T-helper 1 cell treated with Interleukin-12 subunit alpha and Interleukin-12 subunit beta and Interleukin-4 antibody, amounts not matched to agents 30 ng/mL and 1 ng/mL, for 36 hours (primary cell): ENCODE measurements at regions not wholly inside any gene's neighbourhood (a gene's known extent, or its start where the extent isn't known, plus 50 kb on each side); places are given as distances from the start of the nearest gene placed in this dataset.
"Not testable (repeated sequence)": the region's sequence is repeated elsewhere in the genome, so short reads cannot be mapped to it uniquely, and the experiment has no call there.

Experiments
- intact Hi-C: fragments of 100-400 bp; cut with micrococcal nuclease; formaldehyde crosslinking; loops from one replicate; pipeline ENCODE4 v1.15.1; 2024

GRCh38 chr13:81211713-81212112 lies 870.8 kb upstream of the SPRY2 start:
- intact Hi-C loops: no loop called here

DNA sequence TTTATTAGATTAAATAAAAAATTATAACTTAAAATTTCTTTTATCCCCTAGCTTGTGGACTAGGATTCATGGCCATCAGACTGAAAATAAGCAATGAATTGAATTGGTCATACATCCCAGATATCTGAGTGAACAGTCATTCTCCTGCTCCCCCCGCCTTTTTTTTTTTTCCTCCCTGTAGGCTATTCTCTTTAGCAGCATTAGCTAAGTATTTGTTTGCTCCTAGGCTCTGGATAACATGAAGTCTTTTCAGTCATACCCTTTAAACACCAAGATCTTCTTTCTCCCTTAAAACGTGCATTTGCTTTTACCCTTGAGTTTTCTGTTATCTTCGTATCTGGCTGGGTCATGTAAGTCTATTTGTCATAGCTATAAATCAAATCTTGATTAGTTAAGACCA lies 866.7 kb upstream of the SPRY2 start:
- intact Hi-C loops: no loop called here

DNA sequence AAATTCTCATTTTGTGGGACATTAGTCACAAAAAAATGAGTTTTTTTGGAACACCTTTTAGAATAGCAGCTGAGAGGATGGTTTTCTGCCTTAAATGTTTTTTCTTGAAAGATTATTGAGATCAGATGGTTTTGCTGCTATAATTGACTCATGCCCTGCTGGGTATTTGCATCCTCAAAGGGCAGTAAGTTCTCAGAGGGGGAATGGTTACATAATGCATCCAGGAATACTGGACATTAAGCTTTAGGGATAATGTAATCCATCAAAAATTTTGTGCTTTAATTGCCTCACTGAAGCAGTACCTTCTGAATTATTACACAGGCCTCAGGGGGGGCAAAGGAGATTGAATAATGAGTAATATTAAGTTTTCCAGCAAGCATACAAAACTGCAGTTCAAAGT lies 866.3 kb upstream of the SPRY2 start:
- intact Hi-C loops: no loop called here

GRCh38 chr13:81203783-81204182 lies 862.9 kb upstream of the SPRY2 start:
- intact Hi-C loops: no loop called here

DNA sequence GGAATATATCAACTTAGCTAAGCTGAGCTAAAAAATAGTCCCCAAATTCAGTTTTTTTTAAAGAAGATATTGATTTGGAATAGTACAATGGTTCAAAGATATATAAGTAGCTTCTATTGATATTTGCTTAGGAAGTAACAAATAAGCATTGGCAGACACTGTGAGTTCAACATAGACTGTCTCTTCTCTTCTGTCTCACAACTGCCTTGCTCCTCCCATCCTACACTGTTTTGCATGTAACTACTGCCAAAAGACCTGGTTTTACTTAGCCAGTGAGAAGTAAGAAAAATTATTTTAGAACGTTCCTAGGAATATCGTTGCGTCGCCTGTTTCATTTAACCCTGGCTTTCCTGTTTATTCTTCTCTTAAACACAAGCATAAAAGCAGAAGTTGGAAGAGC lies 859.0 kb upstream of the SPRY2 start:
- intact Hi-C loops: no loop called here

- intact Hi-C loops: no loop called here
Observed at GRCh38 chr13:81197966-81198365, 857.0 kb upstream of the SPRY2 start.

GRCh38 chr13:81197483-81197882 lies 856.6 kb upstream of the SPRY2 start:
- intact Hi-C loops: no loop called here

GRCh38 chr13:81194362-81194761 lies 853.4 kb upstream of the SPRY2 start:
- intact Hi-C loops: no loop called here

DNA sequence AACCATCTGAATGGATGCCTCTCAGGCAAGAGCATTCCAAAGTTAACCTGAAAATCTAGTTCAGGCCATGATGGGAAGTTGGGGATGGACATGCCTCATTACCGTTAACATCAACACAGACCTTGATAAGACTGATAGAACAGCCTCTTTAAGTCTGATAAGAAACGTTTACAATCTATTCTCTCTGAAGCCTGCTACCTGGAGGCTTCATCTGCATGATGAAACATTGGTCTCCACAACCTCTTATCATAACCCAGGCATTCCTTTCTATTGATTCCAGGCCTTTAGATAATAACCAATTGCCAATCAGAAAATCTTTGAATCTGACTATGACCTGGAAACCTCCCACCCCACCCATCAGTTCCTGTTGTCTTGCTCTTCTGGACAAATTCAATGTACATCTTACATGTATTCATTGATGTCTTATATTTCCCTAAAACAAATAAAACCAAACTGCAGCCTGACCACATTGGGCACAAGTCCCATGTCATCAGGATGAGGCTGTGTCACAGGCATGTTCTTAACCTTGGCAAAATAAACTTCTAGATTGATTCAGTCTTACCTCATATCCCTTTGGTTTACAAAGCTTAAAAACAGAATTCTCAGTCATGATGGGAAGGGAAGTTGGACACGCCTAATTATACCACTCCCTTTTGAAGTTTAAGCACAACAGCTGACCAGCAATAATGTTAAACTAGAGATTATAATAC lies 843.8 kb upstream of the SPRY2 start:
- intact Hi-C loops: no loop called here

GRCh38 chr13:81172603-81173002 lies 831.7 kb upstream of the SPRY2 start:
- intact Hi-C loops: no loop called here

- intact Hi-C loops: loop anchor here (2.0 kb wide), 1 partner anchor 1160 kb away; no protein-coding TSS in a partner anchor
Observed at GRCh38 chr13:81171065-81171647, 830.2 kb upstream of the SPRY2 start.

DNA sequence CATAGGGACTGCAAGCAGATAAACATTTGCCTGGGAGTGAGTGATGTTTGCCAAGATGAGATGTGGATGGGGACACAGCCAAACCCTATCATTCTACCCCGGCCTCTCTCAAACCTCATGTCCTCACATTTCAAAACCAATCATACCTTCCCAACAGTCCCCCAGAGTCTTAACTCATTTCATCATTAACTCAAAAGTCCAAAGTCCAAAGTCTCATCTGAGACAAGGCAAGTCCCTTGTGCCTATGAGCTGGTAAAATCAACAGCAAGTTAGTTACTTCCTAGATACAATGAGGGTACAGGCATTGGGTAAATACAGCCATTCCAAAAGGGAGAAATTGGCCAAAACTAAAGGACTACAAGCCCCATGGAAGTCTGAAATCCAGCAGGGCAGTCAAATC lies 822.9 kb upstream of the SPRY2 start:
- intact Hi-C loops: not testable (repeated sequence)

DNA sequence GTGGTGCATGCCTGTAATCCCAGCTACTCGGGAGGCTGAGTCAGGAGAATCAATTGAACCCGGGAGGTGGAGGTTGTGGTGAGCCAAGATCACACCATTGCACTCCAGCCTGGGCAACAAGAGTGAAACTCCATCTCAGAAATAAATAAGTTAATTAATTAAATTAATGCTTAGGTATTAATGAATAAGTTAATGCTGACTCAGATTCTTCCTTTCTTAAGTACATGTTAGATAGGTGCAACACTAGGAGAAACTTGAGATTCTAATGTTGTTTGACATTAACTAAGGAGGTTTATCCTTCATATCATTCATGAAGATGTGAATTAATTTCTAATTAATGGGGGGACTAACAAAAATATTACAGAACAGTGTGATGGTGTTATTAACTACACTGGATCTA lies 812.6 kb upstream of the SPRY2 start:
- intact Hi-C loops: no loop called here

DNA sequence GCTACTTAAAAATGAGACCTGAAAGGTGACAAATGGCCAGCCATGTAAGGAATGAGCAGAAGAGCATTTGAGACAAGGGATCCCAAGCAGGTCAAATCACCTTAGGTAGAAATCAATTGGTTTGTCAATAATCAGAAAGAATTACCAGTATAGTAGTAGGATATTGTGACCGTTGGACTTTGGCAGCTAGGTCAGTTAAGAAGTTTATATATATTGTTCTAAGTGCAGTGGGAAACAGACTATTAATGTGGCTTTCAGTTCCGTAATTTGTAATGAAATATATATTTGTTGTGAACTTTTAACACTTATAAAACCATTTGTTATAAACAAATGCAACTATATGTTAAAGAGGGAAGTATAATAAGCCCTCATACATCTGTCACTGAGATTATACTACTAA lies 807.9 kb upstream of the SPRY2 start:
- intact Hi-C loops: no loop called here

- intact Hi-C loops: not testable (repeated sequence)
Observed at GRCh38 chr13:81146576-81146975, 805.6 kb upstream of the SPRY2 start.

DNA sequence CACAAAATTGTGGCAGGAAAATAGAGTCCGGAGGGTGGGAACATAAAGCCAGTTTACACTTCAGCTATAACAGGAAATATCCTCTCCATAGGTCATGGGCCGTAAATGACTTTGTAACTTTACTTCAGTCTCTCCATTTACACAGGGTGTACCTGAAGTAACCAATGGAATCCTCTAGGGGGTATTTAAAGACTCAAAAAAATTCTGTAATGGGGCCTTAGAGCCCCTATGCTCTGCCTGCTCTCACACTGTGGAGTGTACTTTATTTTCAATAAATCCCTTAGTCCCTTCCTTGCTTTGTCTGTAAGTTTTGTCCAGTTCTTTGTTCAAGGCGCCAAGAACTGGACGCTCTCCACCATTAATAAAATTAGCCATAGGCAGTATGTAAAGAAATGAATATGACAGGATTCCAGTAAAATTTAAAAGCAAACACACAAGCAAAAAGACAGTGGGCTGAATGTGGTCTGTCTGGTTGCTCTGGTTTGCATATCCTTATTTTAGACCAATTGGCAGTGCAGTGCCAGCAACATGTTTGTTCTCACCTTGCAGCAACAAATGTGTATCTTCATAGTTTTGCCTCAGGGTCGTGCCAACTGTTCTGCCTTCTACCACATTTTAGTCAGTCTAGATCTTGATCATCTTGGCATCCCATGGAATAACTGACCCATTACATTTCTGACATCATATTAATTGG lies 801.5 kb upstream of the SPRY2 start:
- intact Hi-C loops: no loop called here

DNA sequence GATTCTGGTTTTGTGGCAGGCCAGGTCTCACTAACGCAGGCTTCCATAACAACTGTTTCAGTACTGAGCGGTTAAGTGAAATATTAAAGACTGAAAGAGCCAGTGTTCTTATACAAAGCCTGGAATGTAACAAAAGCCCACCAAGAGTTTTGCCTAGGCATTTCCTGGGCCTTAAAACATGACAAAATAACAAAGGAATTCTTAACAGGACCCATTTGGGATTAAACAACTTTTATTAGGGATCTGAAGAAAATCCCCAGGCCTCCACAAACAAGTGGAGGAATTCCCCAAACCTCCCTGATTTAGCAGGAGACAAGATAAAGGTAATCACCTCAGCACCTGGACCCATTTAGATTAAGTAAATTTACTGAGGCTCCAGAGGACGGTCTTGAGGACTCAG lies 799.7 kb upstream of the SPRY2 start:
- intact Hi-C loops: no loop called here

GRCh38 chr13:81139987-81140386 lies 799.1 kb upstream of the SPRY2 start:
- intact Hi-C loops: no loop called here

DNA sequence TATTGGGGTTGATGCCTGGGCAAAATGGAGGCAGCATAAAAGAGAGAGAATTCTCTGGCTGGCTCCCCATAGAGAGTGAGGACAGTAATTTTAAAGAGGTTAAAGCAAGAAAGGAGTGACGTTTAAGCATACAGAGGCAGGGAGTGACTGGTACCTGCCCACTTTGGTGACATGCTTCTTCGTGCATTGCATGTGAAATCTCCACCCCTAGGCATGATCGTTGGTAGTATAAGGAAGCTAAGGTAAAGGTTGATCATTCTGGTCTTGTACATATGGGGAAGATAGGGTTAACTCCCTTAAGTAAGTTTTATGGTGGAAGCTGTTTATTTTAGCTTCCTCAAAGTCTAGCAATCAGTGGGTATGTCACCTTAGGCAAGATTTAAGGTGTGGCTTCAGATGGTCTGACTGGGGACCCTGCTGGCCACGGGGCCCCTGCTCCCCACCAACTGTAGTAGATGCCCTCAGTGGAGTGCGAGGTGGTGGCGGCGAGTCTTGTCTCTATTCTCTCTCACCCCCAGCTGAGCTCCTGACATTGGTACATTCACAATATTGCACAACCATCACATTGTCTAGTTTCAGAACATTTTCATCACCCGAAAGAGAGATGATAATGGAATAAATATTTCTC lies 797.5 kb upstream of the SPRY2 start:
- intact Hi-C loops: no loop called here

GRCh38 chr13:81133066-81133465 lies 792.1 kb upstream of the SPRY2 start:
- intact Hi-C loops: no loop called here

- intact Hi-C loops: no loop called here
Observed at GRCh38 chr13:81117416-81117815, 776.5 kb upstream of the SPRY2 start.
